ENCODE measurements at regions not wholly inside any gene's neighbourhood (a gene's known extent, or its start where the extent isn't known, plus 50 kb on each side); places are given as distances from the start of the nearest gene placed in this dataset.

GRCh38 chr21:27380303-27380702, 413.4 kb upstream of the ADAMTS5 start:
- intact Hi-C loops (cut with DNase I, micrococcal nuclease), result no loop called here
- Histone ChIP-seq H3K4me3 (no peak overlapping the region), H3K9me3 (no peaks in the 10 kb centered on the region), H3K4me1 (ENCODE audit: low read depth) (no peaks in the 10 kb centered on the region), H3K36me3 (ENCODE audit: low read depth) (no peaks in the 10 kb centered on the region)
- TF ChIP-seq, protein P1, sequence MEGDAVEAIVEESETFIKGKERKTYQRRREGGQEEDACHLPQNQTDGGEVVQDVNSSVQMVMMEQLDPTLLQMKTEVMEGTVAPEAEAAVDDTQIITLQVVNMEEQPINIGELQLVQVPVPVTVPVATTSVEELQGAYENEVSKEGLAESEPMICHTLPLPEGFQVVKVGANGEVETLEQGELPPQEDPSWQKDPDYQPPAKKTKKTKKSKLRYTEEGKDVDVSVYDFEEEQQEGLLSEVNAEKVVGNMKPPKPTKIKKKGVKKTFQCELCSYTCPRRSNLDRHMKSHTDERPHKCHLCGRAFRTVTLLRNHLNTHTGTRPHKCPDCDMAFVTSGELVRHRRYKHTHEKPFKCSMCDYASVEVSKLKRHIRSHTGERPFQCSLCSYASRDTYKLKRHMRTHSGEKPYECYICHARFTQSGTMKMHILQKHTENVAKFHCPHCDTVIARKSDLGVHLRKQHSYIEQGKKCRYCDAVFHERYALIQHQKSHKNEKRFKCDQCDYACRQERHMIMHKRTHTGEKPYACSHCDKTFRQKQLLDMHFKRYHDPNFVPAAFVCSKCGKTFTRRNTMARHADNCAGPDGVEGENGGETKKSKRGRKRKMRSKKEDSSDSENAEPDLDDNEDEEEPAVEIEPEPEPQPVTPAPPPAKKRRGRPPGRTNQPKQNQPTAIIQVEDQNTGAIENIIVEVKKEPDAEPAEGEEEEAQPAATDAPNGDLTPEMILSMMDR (IDR thresholded peaks at IDR 0.05), result no peak
- DNase-seq (no peak), ATAC-seq (no peak)

DNA sequence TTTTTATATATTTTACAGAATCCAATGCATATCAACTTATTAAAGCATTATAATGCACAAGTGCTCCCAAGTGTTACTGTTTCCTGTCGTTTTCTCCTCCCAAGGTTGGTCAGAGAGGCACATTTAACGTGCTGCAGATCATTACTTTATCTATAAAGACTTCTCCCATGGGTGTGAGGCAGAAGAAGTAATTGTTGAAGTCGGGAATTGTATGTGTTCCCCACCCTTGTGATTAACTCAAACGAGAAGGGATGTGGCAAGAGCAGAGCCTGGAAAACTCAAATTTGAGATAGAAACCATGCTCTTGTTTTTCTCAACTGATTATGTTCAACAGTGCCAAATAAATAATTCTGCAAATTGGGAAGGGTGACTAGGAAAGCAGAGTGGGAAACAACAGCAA, 412.5 kb upstream of the ADAMTS5 start:
- no peak for ATAC-seq
- H3K36me3 ChIP-seq (ENCODE audit: low read depth), result no peaks in the 10 kb centered on the region
- no peak overlapping the region for H3K4me3 ChIP-seq
- intact Hi-C loops (cut with DNase I, micrococcal nuclease), result no loop called here
- H3K9me3 ChIP-seq, result no peaks in the 10 kb centered on the region
- no peaks in the 10 kb centered on the region for H3K4me1 ChIP-seq (ENCODE audit: low read depth)
- no peak for DNase-seq
- TF ChIP-seq, protein P1 (IDR thresholded peaks at IDR 0.05), result no peak

DNA sequence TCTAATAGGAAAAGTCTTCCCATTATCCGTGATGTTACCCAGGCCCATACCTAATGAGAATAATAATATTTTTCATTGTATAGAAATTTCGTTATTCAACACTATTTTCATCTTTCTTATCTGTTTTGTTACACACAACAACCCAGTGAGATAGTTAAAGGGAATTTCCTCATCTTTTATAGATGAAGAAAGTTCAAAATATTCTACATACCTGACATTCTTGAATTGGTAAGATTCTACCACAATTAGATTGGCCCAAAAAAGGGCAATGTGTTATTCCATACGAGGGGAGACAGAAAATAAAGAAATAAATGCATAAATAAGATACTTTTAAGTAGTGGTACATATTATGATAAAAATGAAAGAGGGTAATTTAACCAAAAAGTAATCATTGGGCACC, 405.5 kb upstream of the ADAMTS5 start:
- intact Hi-C loops (cut with DNase I, micrococcal nuclease), result no loop called here
- H3K9me3 ChIP-seq, result no peaks in the 10 kb centered on the region
- no peaks in the 10 kb centered on the region for H3K4me1 ChIP-seq (ENCODE audit: low read depth)
- no peaks in the 10 kb centered on the region for H3K36me3 ChIP-seq (ENCODE audit: low read depth)
- TF ChIP-seq, protein P1 (IDR thresholded peaks at IDR 0.05), result no peak
- ATAC-seq (no peak), DNase-seq (no peak)
- H3K4me3 ChIP-seq, result no peak overlapping the region

- DNase-seq (no peak), ATAC-seq (no peak)
Observed at GRCh38 chr21:27371975-27372331, 405.1 kb upstream of the ADAMTS5 start.

GRCh38 chr21:27371115-27371974, 404.5 kb upstream of the ADAMTS5 start:
- ATAC-seq, result no peak
- no peaks in the 10 kb centered on the region for H3K36me3 ChIP-seq (ENCODE audit: low read depth)
- TF ChIP-seq, protein P1 (IDR thresholded peaks at IDR 0.05), result no peak
- DNase-seq, result no peak
- intact Hi-C loops (cut with DNase I, micrococcal nuclease), result no loop called here
- no peaks in the 10 kb centered on the region for H3K9me3 ChIP-seq
- no peak overlapping the region for H3K4me3 ChIP-seq
- no peaks in the 10 kb centered on the region for H3K4me1 ChIP-seq (ENCODE audit: low read depth)

More at GRCh38 chr21:27371975-27372331, 405.1 kb upstream of the ADAMTS5 start:
- no peaks in the 10 kb centered on the region for H3K36me3 ChIP-seq (ENCODE audit: low read depth)
- TF ChIP-seq, protein P1 (IDR thresholded peaks at IDR 0.05), result no peak
- intact Hi-C loops (cut with DNase I, micrococcal nuclease), result no loop called here
- H3K4me3 ChIP-seq, result no peak overlapping the region
- H3K9me3 ChIP-seq, result no peaks in the 10 kb centered on the region
- H3K4me1 ChIP-seq (ENCODE audit: low read depth), result no peaks in the 10 kb centered on the region
